ENCODE measurements at regions not wholly inside any gene's neighbourhood (a gene's known extent, or its start where the extent isn't known, plus 50 kb on each side); places are given as distances from the start of the nearest gene placed in this dataset.

- DNase-seq = no peak
Observed at GRCh38 chr9:89984214-89984613, 379.4 kb downstream of the GADD45G start.

DNA sequence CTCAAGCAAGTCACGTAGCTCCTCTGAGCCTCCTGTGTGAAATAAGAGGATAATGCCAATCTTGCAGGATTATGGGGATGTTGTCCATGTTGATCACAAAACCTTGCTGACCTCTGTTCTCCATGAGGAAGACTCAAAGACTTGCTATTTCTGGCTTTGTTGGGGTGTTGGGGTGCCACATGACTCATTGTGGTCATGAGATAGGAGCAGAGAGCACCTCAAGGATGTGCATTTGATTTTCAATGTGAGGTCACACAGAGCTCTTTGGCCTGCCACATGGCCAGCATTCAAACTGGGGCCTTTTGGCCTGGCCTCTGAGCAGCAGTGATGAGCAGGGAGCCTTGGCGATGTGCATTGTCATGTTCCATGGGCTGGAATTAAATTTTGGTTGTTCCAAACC lies 380.3 kb downstream of the GADD45G start:
- no peak for DNase-seq

GRCh38 chr9:89986190-89986589 lies 381.4 kb downstream of the GADD45G start:
- no peak for DNase-seq

GRCh38 chr9:89988458-89988857 lies 383.6 kb downstream of the GADD45G start:
- no peak for DNase-seq

- no peak for DNase-seq
Observed at GRCh38 chr9:89991204-89991790, 386.5 kb downstream of the GADD45G start.

DNA sequence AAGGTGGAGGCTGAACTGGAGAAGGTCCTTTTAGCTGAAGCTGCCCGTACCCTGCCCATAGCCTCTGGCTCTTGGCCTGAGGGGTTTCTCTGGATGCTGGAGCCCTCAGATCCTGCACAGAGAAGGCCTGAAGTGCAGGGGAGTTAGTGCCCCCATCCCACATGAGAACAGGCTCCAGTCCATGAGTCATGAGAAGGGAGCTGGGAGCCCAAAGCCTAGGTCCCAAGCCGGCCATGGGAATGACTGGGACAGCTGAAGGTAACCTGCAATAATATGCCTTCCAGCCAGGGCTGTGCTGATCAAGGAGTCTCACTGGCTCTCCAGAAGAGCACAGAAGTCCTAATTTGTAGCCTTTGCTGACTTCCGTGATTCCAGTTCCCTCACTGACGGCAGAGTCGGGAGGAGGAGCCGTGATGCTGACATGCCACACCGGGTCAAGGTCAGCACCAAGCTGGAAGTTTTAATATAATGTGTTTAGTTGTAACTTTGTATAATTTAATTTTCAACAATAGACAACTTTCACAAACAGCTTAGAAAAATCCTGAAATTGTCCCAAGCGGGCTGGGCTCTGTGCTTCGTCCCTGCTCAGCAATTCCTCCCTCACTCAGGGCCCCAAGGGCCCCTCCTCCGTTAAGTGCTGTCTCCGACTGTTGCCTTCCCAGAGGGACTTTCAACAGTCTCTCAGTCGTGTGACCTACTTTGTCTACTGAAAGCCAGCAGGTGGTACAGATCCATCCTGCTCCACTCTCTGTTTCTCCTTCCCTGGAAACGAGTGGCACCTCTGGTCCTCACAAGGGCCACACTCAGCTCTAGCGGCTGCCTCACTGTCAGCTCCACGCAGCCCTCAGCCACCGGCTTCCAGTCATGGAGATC lies 387.8 kb downstream of the GADD45G start:
- no peak for DNase-seq

DNA sequence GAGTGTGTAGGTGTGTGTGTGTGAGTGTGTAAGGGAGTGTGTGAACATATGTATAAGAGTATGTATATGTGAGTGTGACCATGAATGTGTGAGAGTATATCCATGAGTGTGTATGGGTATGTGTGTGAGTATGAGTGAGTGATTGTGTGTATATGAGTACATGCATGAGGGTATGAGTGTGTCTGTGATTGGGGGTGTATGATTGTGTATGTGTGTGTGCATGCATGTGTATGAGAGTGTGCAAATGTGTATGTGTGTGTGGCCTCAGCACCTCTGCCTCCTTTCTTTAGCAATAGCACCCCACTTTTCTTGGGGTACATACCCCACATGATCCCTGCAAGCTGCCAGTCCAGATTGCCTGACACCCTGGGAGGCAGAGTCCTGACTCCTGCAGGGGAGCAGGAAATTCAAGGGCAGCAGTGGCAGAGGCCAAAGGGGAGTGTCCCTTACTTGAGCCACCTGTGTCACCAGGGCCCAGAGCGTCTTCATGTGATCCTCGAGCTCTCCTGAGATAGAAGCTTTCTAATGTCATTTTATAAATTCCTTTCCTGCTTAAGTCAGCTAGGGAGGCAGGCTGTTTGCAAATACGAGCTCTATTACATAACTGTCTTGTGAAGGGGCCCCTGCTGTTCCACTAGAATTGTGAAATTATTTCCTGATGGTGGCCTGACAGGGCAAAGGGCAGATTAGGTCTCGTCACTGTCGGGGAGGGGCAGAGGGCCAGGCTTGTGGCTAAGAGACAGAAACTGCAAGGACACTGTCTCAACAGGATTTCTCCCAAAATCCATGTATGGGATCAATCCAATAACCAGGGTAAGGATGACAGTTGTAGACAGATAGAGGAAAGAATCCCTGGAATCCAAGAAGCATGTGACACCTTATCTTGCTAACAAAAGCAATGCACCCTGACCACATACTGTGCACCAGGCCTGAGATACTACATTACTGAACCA lies 389.1 kb downstream of the GADD45G start:
- no peak for DNase-seq

DNA sequence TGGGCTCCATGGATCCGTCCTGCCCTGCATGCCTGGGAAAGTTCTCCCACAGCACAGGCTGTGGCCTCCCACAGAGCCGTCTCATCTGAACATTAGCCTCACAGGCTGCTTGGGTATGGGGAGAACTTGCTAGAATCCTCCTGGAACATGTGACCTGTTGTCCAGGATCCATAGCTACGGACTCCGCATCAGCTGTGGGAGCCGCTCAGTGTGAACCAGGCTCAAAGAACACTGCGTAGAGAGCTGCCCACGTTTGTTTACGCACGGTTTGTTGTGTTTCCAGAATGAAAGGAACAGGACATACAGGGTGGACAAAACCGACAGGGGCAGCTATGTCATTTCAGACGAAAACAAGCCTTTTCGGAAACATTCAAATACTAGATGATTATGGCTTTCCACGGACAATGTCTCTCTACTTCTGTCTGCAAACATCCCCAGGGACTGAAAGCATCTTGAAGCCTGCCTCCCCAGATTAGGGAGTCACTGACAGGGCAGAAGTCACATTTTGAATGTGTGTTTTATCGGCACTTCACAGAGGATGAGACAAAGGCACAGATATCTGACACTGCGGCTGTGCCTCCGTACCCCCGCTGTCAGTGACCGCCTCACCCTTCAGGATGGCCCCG lies 390.3 kb downstream of the GADD45G start:
- DNase-seq = no peak

DNA sequence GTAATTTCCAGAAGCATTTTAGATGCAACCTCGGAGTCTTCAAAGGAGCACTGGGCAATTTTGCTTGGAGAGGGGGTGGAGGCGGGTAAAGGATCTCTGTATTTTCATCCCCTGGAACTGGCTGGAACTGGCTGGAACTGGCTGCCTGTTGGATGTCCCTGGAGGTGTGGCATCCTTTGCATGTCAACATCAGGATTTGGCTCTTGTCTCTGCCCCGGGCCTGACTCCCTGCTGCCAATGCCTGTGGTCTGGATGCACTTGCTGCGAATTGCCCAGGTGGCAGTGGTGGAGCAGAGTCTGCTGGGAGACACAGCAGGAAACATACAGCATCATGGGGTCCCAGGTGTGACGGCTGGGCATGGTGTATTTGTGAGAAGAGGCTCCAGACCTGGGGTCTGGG lies 391.3 kb downstream of the GADD45G start:
- DNase-seq = no peak

GRCh38 chr9:89996773-89997172 lies 392.0 kb downstream of the GADD45G start:
- DNase-seq = no peak

- no peak for DNase-seq
Observed at GRCh38 chr9:89998633-89999032, 393.8 kb downstream of the GADD45G start.

DNA sequence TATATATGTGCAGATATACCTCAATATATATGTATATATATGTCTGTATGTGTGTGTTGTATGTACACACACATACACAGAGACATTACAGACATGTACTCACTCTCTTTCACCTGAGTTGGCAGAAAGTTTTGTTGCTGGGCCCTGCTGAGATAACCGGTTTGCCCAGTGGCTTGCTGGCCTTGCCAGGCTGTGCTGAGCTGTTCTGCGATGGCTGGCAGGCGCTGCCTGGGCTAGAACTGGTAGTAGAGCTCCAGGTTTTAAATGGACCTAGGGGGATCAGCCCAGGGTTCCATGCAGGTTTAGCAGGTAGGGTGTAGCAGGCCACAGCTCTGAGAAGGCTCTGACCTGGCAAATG lies 394.3 kb downstream of the GADD45G start:
- DNase-seq = no peak

DNA sequence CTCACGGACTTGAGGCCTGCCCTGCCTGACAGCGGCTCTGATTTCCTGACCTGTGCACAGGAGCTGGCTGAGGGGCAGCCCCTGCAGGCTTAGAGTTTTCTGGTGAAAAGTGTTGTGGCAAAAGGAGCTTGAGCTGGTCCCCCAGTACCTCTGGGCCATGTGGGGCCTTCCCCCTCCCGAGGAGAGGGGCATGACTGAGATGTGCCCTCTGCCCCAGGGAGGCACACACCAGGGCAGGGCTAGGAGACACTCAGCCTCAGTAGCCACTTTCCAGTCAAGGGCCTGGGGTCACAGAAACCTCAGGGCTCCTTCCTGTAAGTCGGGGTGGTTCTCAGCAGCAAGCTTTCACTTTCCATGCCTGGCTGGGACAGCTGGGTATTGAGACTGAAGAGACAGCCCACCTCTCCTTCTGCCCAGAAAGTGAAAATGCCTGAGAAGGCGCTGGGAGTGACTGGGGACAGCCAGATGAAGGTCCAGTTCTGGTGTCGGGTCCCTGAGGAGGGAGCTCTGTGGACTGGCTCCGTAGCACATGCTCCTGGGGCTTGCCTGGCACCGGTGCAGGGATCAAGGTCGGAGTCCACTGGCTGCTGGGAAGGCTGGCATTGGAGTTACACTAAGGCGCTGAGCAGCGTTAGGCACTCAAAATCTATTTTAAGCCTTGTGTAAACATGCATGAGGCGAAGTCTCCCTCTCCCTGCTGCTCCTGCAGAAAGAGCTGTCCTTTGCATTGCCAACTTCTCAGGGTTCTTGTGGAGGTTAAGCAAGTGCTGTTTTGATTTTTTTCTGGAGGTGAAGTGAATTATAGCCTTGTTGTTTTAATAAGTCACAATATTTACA lies 394.9 kb downstream of the GADD45G start:
- DNase-seq = no peak

DNA sequence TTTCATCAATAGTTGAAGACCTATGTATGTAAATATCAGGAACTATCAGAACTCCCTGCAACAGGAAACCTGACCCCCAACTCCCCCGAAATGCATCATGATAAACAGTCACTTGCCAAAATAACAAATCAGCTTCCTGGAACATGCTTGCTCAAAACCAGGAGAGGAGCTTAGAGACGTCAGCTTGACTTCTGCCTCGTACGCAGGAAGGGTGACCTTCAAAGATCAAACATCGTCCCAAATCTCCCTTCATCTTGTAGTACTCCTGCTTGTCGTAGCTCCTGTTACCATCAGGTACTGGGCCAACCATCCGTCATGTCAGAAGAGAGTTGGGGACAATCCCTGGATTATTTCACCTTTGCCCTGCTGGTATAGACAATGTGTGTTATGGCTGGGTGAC lies 396.1 kb downstream of the GADD45G start:
- no peak for DNase-seq

GRCh38 chr9:90001747-90002146 lies 396.9 kb downstream of the GADD45G start:
- DNase-seq = no peak

DNA sequence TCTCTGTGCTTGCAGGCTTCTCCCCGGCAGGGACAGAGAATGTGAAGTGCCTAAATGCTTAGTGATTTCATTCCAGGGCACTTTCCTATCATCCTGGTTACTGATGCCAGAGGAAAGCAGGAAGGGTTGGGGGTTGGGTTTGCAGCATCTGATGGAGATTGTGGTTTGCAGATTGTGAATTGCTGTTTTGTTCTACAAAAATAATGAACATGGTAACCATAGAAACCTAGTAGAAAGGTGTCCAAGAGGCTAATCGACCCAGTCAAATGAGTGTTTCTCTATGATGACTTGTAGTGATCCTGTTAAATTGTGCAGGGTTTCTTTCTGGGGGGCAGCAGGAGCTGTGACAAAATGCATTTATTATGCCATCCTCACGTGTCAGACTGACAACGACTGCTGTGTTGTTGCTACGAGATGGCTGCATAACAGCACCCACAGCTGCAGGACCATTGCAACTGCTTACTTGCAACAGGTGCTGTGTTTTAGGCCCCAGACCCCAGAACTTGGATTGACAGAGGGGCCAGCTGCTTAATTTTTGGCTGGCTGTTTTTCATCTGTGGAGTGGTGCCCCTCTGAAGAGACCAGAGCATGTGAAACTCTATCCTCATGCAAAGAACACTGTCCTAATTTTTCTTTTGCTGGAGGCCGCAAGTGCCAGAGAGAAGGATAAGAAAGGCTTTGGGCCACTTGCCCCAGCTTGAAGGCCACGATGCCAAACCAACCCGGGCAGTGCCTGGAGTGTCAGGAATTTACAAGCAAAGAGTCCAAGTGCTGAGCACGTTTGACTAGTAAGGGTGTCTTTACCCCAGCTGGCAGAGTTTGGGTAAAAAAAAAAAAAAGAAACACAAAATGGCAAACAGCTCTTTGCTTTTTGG lies 397.8 kb downstream of the GADD45G start:
- DNase-seq = no peak

DNA sequence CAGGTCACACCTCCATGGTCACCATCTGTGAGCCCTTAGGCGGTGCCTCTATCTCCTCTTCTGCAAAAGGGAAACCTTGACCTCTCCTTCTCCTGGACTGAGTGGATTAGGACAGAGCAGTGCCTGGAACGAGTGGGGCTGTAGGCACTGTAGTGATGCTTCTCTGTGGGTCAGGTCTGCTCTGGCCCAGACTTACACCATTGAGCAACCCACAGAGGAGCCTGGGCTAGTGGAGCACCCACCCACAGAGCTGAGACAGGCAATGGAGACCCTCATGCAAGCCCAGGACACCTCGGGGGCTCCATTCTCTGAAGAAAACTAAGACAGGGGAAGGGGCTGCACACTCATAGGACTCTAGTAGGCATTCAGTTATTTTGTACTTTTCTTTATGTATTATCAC lies 400.6 kb downstream of the GADD45G start:
- DNase-seq = no peak

- no peak for DNase-seq
Observed at GRCh38 chr9:90007516-90008440, 403.0 kb downstream of the GADD45G start.

DNA sequence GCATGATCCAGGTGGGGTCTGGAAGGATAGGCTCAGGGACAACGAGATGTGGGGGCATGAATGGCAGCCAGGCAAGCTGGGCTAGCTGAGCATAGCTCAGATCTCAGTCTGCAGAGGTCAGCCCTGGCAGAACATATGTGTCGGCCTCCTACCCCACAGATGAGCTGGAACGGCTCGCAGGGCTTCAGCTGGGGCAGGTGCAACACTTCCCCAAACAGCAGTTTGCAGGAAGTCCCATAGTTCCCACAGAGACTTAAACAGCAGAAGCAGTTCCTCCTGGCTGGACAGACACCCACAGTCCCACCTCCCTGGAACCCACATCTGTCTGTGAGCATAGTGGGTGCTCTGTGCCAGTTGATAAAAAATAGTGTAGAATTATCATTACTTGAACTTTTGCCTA lies 404.6 kb downstream of the GADD45G start:
- DNase-seq = no peak

- DNase-seq = no peak
Observed at GRCh38 chr9:90010793-90011192, 406.0 kb downstream of the GADD45G start.
